Esophagus squamous epithelium (tissue), 5 donors: ENCODE measurements at regions not wholly inside any gene's neighbourhood (a gene's known extent, or its start where the extent isn't known, plus 50 kb on each side); places are given as distances from the start of the nearest gene placed in this dataset.

Experiments
- DNase-seq: peaks from one replicate; lab custom pipeline; 2025; lab: John Stamatoyannopoulos, UW
- H3K27ac ChIP-seq, 4 donors: fragments of 200-600 bp; sonication (generic); one replicate each; pipeline ENCODE4 v1.5.1; 2016 to 2019; ENCODE audit warnings: mild to moderate bottlenecking in 1 of 4
- H3K27me3 ChIP-seq, 4 donors: fragments of 200-600 bp; sonication (generic); 1 replicate in 3 of 4; 2 replicates in 1 of 4; pipeline versions ENCODE4 v1.5.1 to v1.6.0; 2017 to 2021; ENCODE audit warnings: antibody characterized with exemption in 1 of 4
- H3K36me3 ChIP-seq, 3 donors: fragments of 200-600 bp; sonication (generic); one replicate each; pipeline ENCODE4 v1.5.1; 2016 to 2019
- H3K4me1 ChIP-seq, 3 donors: fragments of 200-600 bp; sonication (generic); one replicate each; pipeline ENCODE4 v1.5.1; 2017 to 2019
- H3K4me3 ChIP-seq, 4 donors: fragments of 200-600 bp; sonication (generic); 1 replicate in 3 of 4; 2 replicates in 1 of 4; pipeline ENCODE4 v1.5.1; 2016 to 2019; ENCODE audit warnings: mild to moderate bottlenecking in 2 of 4, moderate library complexity in 1 of 4
- H3K9me3 ChIP-seq, 3 donors: fragments of 200-600 bp; sonication (generic); one replicate each; pipeline ENCODE4 v1.5.1; 2016 to 2019
- POLR2A ChIP-seq, 4 donors: fragments of 450-650 bp; IDR thresholded peaks; one replicate each; pipeline ENCODE4 v1.6.1; 2017; ENCODE audit warnings: antibody characterized with exemption in 4 of 4, mild to moderate bottlenecking in 4 of 4, moderate library complexity in 3 of 4
- WGBS, 2 donors: methylation state at CpG; one replicate each; pipeline ENCODE4 v1.1.5; 2018; 5-methylcytosine and 5-hydroxymethylcytosine counted together
- intact Hi-C: fragments of 100-400 bp; cut with DNase I; formaldehyde crosslinking; loops from one replicate; pipeline ENCODE4 v1.15.0; 2022
- TF ChIP-seq, protein P1 (sequence below), 6 experiments: fragments of 450-650 bp in 4 of 6; fragments of 200-600 bp in 2 of 6; sonication (generic) in 2 of 6; IDR thresholded peaks; one replicate each; pipeline ENCODE4 v1.5.1; 2016 to 2019; ENCODE audit warnings: antibody characterized with exemption in 6 of 6, mild to moderate bottlenecking in 4 of 6, moderate library complexity in 4 of 6
- donor health status: DM: yes; HTN: yes; CAD: no.

DNA sequence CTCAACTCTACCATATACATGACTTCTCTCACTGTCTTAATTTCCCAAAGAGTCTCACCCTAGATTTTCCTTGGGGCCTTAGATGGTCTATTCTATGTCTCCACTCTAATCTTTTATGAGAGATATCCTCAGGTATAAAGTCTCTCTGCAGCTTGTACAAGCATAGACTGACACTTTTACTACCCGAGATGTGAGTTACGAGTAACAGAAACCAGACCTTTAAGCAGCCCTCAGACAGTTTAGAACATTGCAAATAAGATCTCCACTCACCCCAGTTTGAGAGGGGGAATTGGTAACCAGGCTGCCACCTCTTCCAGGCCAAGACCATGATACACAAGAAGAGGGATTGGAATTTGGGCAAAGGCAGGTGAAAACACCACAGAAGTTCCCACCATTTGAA lies 542.5 kb downstream of the TLE4 start:
- intact Hi-C loops = no loop called here
- 33 to 59% methylated on average over 2 of the region's 2 CpGs for WGBS, 2 donors
- no peaks in the 10 kb centered on the region for H3K36me3 ChIP-seq
- H3K4me3 ChIP-seq = no peak overlapping the region
- H3K27ac ChIP-seq = no peak overlapping the region
- H3K9me3 ChIP-seq = peaks cover 0 to 10% (median 0%) of the 10 kb centered on the region in 3 donors
- no peaks in the 10 kb centered on the region for H3K27me3 ChIP-seq
- TF ChIP-seq, protein P1, sequence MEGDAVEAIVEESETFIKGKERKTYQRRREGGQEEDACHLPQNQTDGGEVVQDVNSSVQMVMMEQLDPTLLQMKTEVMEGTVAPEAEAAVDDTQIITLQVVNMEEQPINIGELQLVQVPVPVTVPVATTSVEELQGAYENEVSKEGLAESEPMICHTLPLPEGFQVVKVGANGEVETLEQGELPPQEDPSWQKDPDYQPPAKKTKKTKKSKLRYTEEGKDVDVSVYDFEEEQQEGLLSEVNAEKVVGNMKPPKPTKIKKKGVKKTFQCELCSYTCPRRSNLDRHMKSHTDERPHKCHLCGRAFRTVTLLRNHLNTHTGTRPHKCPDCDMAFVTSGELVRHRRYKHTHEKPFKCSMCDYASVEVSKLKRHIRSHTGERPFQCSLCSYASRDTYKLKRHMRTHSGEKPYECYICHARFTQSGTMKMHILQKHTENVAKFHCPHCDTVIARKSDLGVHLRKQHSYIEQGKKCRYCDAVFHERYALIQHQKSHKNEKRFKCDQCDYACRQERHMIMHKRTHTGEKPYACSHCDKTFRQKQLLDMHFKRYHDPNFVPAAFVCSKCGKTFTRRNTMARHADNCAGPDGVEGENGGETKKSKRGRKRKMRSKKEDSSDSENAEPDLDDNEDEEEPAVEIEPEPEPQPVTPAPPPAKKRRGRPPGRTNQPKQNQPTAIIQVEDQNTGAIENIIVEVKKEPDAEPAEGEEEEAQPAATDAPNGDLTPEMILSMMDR (IDR thresholded peaks at IDR 0.05) = no peak
- no peak for TF ChIP-seq POLR2A (IDR thresholded peaks at IDR 0.05)
- no peaks in the 10 kb centered on the region for H3K4me1 ChIP-seq
- no peak for DNase-seq

DNA sequence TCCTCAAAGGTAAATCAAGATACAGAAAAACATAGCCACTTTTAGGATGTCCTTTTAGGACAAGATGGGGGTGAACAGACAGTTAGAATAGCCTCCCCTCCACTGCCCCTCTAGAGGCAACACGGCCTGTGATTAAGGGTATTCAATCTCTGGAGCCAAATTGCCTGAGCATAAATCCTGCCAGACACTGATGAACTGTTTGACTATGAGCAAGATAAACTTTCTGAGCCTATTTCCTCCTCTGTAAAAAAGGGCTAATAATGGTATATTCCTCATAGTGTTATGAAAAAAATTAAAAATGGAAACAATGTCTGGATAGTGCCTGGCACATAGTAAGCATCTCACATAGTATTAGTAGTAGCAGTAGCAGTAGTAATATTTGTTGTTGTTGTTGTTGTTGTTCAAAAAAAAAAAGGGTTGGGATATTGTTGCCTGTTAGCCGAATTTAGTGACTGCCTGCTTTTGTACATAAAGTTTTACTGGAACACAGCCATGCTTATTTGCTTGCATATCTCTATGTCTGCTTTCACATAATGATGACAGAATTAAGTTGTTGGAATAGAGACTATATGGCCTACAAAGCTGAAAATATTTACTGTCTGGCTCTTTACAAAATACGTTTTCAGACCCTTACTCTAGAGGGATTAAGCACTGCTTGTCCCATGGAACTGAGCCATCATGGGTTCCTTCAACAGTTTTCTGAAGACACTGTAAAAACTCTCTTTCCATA lies 536.3 kb downstream of the TLE4 start:
- Histone ChIP-seq H3K27me3 (no peaks in the 10 kb centered on the region), H3K27ac (no peak overlapping the region), H3K4me1 (no peaks in the 10 kb centered on the region), H3K9me3 (peaks cover 0 to 2% (median 0%) of the 10 kb centered on the region in 3 donors), H3K4me3 (no peak overlapping the region), H3K36me3 (no peaks in the 10 kb centered on the region)
- intact Hi-C loops = no loop called here
- WGBS, 2 donors = 41 to 61% methylated on average over 3 of the region's 3 CpGs
- no peak for DNase-seq
- TF ChIP-seq POLR2A (IDR thresholded peaks at IDR 0.05) = no peak
- TF ChIP-seq, protein P1 (IDR thresholded peaks at IDR 0.05) = no peak

DNA sequence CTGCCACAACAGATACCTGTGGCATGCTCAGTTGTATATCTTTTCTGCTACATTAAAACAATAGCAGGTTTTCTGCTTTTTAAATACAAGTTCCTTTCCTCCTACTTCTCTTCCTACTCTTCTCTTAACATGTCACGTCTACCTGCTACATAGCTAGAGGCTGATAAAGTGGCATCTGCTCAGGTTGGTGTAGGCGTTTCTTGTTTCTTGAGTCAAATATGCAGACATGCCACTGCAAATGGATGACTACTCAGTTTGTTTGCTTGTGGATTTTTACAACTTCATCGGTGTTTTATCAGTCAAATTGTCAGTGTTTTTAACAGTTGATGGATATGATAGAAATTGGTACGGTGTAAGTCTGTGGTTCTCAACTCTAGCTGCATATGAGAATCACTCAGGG lies 525.7 kb downstream of the TLE4 start:
- Histone ChIP-seq H3K4me1 (no peaks in the 10 kb centered on the region), H3K36me3 (no peaks in the 10 kb centered on the region), H3K9me3 (no peaks in the 10 kb centered on the region), H3K27me3 (no peaks in the 10 kb centered on the region), H3K27ac (no peak overlapping the region), H3K4me3 (no peak overlapping the region)
- DNase-seq = no peak
- intact Hi-C loops = no loop called here
- 36 to 49% methylated on average over 4 of the region's 4 CpGs for WGBS, 2 donors
- no peak for TF ChIP-seq POLR2A (IDR thresholded peaks at IDR 0.05)
- TF ChIP-seq, protein P1 (IDR thresholded peaks at IDR 0.05) = no peak

DNA sequence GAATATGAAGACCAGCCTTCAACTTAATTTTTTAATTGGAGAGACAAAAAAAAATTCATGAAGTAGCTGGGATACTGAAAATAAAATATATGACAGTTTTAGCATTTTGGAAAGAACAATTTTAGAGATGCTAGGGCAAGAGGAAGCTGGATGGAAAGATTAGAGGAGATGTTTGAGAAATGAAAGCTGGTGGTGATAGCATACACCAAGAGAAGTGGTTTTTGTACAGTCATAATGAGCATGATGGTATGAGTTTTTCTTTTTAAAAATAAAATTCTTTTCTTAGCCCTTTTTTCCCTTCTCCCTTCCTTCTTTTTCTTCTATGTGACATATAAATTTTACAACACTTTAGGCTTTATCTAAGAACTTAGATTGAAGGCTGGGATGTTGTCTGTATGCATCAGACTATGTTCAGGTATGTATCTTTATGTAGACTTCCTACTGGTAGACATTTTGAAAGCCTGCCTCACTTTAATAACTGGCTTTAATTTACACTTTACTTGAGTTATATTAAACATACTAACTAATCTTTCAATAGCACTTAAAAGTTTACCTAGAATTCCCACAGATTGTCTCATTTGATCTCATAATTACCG lies 522.5 kb downstream of the TLE4 start:
- Histone ChIP-seq H3K4me1 (no peaks in the 10 kb centered on the region), H3K9me3 (no peaks in the 10 kb centered on the region), H3K36me3 (no peaks in the 10 kb centered on the region), H3K4me3 (no peak overlapping the region), H3K27ac (no peak overlapping the region), H3K27me3 (no peaks in the 10 kb centered on the region)
- TF ChIP-seq, protein P1 (IDR thresholded peaks at IDR 0.05) = no peak
- TF ChIP-seq POLR2A (IDR thresholded peaks at IDR 0.05) = no peak
- 77 to 100% methylated on average over 1 of the region's 1 CpG for WGBS, 2 donors
- intact Hi-C loops = no loop called here
- DNase-seq = no peak

DNA sequence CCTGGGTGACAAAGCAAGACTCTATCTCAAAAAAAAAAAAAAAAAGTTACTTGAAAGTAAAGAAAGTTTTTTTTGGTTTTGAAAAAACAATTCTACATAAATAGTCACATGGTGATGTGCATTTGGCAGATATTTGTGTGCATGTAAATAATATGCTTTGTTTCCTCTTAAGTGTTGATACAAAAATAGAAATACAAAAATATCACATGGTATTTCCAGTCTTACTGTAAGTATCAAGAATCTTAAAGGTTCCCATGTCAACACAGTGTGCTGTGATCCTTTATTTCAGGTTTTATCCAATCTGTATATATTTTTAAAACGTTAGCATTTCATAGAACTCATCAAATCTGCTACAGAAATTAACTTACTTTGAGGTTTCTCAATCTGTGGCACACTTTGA lies 521.9 kb downstream of the TLE4 start:
- intact Hi-C loops = no loop called here
- 38 to 39% methylated on average over 1 of the region's 1 CpG for WGBS, 2 donors
- TF ChIP-seq, protein P1 (IDR thresholded peaks at IDR 0.05) = no peak
- no peak for TF ChIP-seq POLR2A (IDR thresholded peaks at IDR 0.05)
- no peaks in the 10 kb centered on the region for H3K9me3 ChIP-seq
- H3K27ac ChIP-seq = no peak overlapping the region
- no peak overlapping the region for H3K4me3 ChIP-seq
- H3K36me3 ChIP-seq = no peaks in the 10 kb centered on the region
- no peaks in the 10 kb centered on the region for H3K4me1 ChIP-seq
- DNase-seq = no peak
- no peaks in the 10 kb centered on the region for H3K27me3 ChIP-seq
